EH (cell line): ENCODE measurements at regions not wholly inside any gene's neighbourhood (a gene's known extent, or its start where the extent isn't known, plus 50 kb on each side); places are given as distances from the start of the nearest gene placed in this dataset.

Experiments
- DNase-seq: peaks from one replicate; pipeline ENCODE4 v3.0.0-alpha.2; 2015; ENCODE audit warnings: low read depth

- DNase-seq, result no peak
These were observed 50.3 kb upstream of the PREP start for GRCh38 chr6:105452924-105453756.
